ENCODE measurements at regions not wholly inside any gene's neighbourhood (a gene's known extent, or its start where the extent isn't known, plus 50 kb on each side); places are given as distances from the start of the nearest gene placed in this dataset.

DNA sequence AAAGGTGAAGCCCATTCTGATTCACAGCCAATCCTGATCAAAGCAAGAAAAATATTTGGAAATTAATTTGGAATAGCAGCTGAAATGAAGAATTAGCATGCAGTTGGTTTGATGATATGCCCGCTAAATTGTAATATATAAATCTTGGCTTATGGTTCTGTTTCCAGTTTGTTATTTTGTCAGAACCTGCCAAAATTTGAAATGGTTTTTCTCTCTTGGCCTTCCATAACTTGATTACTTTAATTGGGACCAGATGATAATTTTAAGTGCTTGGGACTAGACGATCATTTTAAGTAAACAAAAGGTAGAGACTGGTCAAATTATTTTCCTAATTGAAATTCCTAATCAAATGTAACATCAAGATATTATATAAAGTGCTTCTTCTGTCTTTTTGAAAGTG is 842.4 kb downstream of the TBL1XR1 start:
- H3K27me3 ChIP-seq (ENCODE audit: control insufficient read depth, insufficient read depth, low read length) = no peaks in the 10 kb centered on the region
- H3K4me3 ChIP-seq (ENCODE audit: low read depth, low read length) = no peak overlapping the region
- no peak for DNase-seq (ENCODE audit: low read depth)
- no peaks in the 10 kb centered on the region for H3K36me3 ChIP-seq (ENCODE audit: control insufficient read depth, insufficient read depth, low read length)
- TF ChIP-seq CTCF (IDR thresholded peaks at IDR 0.05; ENCODE audit: insufficient read depth, low read length, poor library complexity, severe bottlenecking) = no peak

DNA sequence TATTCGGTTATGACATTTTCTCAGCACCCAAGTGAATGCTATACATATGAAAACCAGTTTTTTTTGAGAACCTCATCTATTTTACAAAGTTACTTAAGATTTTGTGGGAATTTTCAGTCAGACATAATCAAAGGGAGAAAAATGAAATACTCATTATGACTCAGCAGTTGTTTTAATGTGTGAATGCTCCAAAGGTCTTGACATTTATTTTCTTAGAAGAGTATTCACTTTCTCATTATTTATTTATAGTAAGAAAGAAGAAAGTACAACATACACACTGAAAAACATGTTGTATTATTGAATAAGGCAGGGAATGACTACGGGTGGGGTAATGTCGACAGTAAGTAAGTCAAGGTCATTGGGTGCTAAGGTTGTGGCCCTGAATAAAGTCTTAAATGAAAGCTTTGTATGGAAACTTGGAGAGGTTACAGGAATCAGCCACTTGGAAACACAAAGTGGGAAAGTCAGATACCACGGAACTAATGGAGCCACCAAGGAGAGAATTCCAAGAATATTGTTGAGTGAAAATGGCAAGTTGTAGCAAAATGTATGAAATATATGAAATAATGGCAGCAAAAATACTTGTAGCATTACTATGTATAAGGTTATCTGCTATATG is 844.5 kb downstream of the TBL1XR1 start:
- Histone ChIP-seq H3K36me3 (ENCODE audit: control insufficient read depth, insufficient read depth, low read length) (no peaks in the 10 kb centered on the region), H3K27me3 (ENCODE audit: control insufficient read depth, insufficient read depth, low read length) (no peaks in the 10 kb centered on the region), H3K4me3 (ENCODE audit: low read depth, low read length) (no peak overlapping the region)
- no peak for DNase-seq (ENCODE audit: low read depth)
- TF ChIP-seq CTCF (IDR thresholded peaks at IDR 0.05; ENCODE audit: insufficient read depth, low read length, poor library complexity, severe bottlenecking) = no peak

GRCh38 chr3:176351408-176351807 is 845.9 kb downstream of the TBL1XR1 start:
- Histone ChIP-seq H3K27me3 (ENCODE audit: control insufficient read depth, insufficient read depth, low read length) (no peaks in the 10 kb centered on the region), H3K4me3 (ENCODE audit: low read depth, low read length) (no peak overlapping the region), H3K36me3 (ENCODE audit: control insufficient read depth, insufficient read depth, low read length) (no peaks in the 10 kb centered on the region)
- DNase-seq (ENCODE audit: low read depth) = no peak
- no peak for TF ChIP-seq CTCF (IDR thresholded peaks at IDR 0.05; ENCODE audit: insufficient read depth, low read length, poor library complexity, severe bottlenecking)

DNA sequence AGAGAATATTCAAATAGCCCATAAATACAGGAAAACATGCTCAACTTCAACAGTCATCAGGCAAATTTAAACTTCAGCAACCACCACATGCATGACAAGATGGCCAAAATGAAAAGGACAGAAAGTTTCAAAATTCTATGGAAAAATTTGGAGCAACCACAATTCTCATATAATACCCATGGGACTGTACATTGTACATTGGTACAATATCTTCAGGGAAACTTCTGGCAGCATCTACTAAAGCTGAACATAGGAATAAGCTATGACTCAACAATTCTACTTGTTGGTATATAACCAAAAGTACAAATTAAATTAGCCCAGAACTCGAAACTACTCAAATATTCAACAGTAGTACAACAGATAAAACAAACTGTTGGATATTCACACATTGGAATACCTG is 847.6 kb downstream of the TBL1XR1 start:
- Histone ChIP-seq H3K27me3 (ENCODE audit: control insufficient read depth, insufficient read depth, low read length) (no peaks in the 10 kb centered on the region), H3K4me3 (ENCODE audit: low read depth, low read length) (no peak overlapping the region), H3K36me3 (ENCODE audit: control insufficient read depth, insufficient read depth, low read length) (no peaks in the 10 kb centered on the region)
- no peak for DNase-seq (ENCODE audit: low read depth)
- TF ChIP-seq CTCF (IDR thresholded peaks at IDR 0.05; ENCODE audit: insufficient read depth, low read length, poor library complexity, severe bottlenecking) = no peak

- Histone ChIP-seq H3K36me3 (ENCODE audit: control insufficient read depth, insufficient read depth, low read length) (no peaks in the 10 kb centered on the region), H3K27me3 (ENCODE audit: control insufficient read depth, insufficient read depth, low read length) (no peaks in the 10 kb centered on the region), H3K4me3 (ENCODE audit: low read depth, low read length) (no peak overlapping the region)
- no peak for TF ChIP-seq CTCF (IDR thresholded peaks at IDR 0.05; ENCODE audit: insufficient read depth, low read length, poor library complexity, severe bottlenecking)
- DNase-seq (ENCODE audit: low read depth) = no peak
These were observed 849.7 kb downstream of the TBL1XR1 start for GRCh38 chr3:176347424-176348146.

GRCh38 chr3:176341963-176342362 is 855.3 kb downstream of the TBL1XR1 start:
- no peak for DNase-seq (ENCODE audit: low read depth)
- Histone ChIP-seq H3K36me3 (ENCODE audit: control insufficient read depth, insufficient read depth, low read length) (no peaks in the 10 kb centered on the region), H3K4me3 (ENCODE audit: low read depth, low read length) (no peak overlapping the region), H3K27me3 (ENCODE audit: control insufficient read depth, insufficient read depth, low read length) (no peaks in the 10 kb centered on the region)
- TF ChIP-seq CTCF (IDR thresholded peaks at IDR 0.05; ENCODE audit: insufficient read depth, low read length, poor library complexity, severe bottlenecking) = no peak

Measured in kidney epithelial cell (primary cell).